NOMO-1 (cell line): ENCODE measurements at regions not wholly inside any gene's neighbourhood (a gene's known extent, or its start where the extent isn't known, plus 50 kb on each side); places are given as distances from the start of the nearest gene placed in this dataset.
A peak's percentile ranks its signal among the peaks of the same experiment; 100 is the strongest.

Experiments used
- DNase-seq, 2 experiments: peaks; one replicate each; lab custom pipeline; 2025; ENCODE audit not compliant: unreplicated experiment in 2 of 2; lab: John Stamatoyannopoulos, UW

DNA sequence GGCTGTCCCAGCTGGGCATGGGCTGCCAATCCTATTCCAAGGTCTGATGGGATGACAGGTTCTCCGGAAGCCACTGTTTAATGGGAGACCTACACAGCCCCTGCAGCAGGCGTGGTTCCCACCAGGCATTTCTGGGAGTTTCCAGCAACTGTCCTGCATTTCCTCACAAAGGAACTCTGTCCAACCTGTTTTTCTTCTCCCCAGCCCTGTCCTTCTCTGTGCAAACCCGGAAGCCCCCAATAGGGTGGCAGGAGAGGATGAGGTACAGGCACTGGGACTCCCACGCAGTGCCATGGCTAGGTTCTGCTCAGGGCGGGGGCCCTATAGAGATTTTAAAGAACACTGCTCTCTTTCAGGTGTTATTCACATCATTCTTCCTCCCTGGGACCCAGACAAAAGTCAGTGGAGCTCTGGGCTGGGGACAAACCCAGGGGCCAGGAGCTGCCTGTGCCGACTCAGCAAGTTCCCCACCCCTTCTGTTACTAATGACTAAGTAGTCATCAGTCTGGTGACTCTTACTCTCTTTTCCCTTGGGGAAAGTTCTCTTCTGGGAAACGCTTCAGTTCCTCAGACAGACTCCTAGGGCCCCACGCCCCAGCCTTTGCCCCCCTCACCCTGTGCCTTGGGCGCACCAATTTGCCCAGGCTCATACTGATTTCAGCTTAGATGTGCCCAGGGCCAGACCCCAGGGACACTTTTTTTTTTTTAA, 97.7 kb downstream of the CD47 start:
- no peak for DNase-seq

DNA sequence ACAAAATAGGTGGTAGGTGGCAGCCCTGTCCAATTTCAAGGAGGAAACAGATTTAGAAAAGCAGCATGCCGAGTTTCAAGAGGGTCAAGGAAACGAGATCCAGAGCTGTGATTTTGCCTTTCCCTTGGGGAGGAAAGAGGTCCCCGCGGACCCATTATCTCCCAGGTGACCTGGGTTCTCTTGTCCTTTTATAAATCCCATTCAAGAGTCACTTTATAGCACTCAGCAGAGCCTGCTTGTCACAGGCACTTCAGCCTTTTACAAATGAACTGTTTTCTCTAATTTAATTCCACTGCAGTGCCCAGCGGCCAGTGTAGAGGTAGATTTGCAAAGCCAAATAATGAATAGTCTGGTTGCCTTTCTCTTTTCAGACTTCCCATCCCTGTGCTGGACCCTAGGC, 99.9 kb downstream of the CD47 start:
- DNase-seq: no peak

DNA sequence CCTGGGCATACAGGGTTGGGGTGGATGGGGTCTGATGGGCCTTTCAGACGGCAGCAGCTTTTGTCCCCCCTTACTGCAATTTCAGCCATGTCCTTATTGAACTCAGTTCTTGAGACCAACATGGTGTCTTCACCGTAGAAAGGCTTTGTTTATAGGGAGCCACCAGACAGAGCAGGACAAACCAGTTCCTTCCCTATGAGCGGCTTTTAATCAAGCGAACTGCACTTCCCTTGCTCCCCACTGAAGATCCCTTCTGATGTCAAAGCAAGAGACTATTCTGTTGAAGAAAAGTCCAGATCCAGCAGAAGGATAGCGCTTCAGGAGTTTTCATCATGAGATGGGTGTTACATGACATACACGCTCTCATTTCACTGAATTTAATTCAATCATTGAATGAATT, 100.4 kb downstream of the CD47 start:
- no peak for DNase-seq

DNA sequence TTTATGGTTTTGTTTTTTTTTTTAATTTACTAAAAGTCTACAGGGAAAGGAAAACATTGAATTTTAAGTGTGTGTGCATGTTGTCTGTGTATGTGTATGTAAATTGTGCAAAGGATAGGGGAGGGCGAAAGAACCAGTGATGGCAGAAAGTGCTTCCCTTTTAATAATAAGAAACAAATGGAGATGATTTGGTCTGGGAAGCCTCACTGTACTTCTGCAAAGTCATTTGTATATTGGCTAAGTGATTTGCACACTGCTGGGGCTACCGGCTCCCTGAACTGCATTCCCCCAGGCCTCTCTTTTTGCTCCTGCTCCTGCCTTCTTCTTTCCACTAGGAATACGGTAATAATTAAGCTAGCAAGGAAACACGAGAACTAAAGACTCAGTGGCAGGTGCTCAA, 101.2 kb downstream of the CD47 start:
- DNase-seq: peak; percentile 19 to 65

DNA sequence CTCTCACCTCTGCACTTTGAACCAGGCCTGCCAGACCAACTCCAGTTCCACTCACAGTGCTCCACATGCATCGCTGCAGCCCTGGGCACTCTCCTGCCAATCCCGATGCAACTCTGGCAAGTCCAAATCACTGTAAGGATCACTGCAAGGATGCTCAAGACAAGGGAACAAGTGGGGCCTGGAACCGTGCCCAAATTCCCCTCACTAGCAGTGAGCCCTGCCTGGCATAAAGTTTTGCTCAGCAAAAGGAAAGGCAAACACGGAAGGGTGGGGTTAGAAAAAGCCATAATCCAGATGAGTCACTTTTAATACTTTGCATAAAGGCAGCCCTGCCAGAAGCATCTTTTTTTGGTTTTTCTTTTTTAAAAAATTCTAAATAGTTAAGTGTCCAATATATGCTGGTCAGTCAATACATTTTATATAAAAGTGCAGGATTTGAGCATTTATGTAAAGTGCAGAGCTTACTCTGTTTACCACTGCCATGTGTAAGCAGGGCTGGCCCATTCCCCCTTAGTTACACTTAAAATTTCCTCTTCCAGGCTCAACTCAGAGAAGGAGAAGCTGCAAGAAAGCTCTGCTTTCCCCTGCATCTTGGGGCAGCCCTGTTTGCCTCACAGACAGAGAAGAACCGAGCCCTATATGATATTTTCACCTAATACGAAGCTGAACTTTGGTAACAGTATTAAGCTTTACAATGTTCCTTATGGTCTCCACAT, 102.2 kb downstream of the CD47 start:
- peak; percentile 52 to 68 for DNase-seq

DNA sequence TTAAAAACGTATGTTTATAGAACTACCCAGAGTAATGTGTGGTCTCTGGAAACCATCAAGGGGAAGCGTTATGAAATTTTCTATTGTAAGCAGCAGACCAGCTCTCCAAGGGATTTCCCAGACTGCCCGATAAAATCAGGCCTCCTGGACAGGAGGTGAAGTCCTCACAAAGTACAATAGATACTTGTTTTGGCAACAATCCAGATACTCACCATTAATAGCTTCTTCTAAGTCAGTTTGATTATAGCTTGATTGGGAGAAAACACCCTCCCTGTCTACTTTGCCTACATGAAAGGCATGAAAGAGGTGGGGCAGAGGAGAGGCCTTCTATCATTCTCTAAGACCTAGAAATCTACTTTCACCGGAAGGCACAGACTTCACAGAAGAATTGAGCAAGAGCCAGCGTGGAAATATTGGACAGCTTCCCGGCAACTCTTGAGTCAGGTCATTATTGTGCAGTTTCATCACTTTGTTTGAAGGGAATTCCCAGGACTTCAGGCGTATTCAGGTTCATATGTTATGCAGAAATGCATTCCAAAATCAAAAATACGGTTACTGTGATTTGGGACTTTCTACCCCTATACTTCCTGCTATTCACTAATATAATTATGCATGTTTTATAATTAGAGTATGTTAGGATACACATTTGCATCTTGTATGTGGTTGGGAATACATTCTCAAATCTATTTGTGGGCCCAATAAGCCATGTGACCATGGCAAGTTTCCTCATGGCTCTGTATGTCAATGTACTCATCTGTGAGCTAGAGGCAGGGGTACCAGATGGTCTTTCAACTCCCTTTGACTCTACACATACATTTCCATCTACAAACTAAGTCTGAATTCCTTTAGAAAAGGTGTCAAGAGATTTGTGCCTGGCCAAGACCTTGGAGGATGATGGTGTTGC, 103.5 kb downstream of the CD47 start:
- peak in 1 of 2 experiments; percentile 38 for DNase-seq

DNA sequence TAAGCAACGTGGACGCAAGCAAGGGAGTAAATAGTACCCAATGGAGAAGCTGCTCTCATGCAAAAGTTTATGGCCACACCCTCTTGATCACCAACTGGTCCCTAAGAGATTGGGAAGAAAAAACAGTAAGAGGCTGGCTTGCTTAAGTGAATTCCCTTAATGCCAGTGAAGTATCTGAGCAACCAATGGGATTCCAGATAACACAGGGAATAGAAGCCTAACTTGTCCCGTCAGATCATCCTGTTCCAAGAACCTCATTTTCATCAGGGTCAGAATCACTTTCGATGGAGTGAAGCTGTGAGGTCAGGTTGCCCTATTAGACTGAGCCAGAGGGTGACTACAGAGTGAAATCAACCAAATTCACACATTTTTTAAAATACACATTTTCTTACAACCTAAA, 104.3 kb downstream of the CD47 start:
- no peak for DNase-seq

DNA sequence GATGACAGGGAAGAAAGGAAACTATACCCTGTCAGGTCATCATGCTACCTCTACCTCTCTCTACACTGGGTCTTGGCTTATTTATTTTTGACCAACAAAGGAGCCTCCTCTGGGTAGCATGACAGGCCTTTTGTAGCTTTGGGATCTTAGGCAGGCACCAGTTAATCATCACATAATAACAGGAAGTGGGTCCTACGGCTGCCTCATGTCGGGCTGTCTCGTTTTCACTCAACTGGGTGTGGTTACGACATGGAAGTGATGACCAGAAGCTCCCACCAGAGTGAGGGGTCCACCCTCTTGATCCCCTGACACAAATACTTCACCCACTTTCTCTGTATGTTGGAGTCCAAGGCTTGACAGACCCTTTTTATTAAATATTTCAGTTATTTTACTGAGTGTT, 105.3 kb downstream of the CD47 start:
- DNase-seq: peak; percentile 73 to 86

DNA sequence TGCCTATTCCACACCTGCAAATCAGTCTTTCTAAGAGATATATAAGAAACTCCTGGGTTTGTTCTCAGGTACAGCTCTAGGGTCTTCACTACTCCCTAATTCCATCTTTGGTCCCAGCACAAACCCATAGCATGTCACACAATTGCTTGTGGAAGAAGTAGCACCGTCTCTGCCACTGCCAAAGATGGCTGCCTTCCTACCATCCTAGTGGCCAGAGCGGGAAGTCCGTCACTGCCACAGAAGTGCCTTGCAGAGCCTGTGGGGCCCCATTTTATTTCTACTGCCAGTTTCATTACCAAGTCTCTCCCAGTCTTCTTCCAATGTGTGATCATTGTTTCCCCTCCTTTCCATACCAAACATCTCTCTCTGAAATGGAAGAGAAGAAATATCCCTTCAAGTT, 107.6 kb downstream of the CD47 start:
- DNase-seq: no peak

DNA sequence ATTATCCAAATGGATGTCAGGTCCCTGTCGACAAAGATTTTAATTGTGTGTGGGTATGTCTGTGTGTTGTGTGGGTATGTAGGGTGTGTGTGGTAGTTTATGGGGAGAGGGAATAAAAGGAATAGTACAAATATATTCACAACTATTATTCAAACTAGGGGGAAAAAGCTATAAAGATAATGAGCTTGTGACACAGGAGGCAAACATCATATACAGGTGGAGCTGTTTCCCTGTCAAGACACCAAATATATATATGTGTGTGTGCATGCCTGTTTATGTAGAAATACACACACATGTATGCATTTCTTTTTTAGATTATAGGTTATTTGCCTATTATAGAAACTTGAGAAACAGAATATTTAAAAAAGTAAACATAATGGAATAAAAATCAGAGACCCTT, 108.7 kb downstream of the CD47 start:
- DNase-seq: no peak

DNA sequence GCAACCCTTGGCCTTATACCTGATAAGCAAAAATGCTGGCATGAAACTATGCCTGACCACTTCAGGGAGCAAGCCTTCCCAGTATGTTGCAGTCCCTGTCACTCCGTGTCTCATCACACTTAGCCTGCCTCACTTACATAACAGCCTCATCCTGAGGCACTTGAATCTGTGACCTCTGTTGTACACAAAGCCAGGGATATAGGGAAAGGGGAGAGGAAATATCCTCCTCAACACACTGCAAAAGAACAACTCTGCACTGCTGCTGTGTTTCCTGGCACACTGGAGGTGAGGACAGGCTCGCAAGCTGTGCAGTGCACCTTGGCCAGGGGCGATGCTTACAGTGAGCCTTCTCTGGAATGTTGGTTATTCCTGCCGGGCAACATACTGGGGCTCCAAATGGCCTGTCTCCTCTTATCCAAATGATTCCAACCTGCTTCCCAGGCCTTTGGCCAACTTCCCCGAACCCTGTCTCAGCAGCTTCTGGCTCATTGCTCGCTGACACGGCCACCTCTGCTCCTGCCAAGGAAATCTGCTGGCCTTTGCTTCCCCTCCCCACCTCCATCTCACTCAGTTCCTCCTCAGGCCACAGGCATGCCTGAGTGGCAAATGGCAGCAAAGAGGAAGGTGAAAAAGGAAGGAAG, 109.2 kb downstream of the CD47 start:
- DNase-seq: peak in 1 of 2 experiments; percentile 45

DNA sequence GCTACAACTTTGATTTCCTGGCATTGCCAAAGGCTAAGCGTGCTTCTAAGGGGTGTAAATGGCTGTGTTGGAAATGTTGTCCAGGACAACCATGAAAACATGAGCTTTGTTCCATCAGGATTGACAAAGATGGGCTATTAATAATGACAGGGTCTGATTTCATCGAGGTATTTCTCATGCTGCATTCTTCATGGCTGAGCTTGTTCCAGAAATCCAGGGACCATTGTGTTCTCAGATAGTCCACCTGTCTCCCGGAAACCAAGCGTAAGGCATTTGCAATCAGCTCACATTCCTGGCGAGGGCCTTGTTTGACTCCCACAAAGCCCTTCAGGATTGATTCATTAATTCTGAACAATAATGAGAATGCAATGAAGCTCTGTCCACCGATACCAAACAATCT, 111.3 kb downstream of the CD47 start:
- no peak for DNase-seq

DNA sequence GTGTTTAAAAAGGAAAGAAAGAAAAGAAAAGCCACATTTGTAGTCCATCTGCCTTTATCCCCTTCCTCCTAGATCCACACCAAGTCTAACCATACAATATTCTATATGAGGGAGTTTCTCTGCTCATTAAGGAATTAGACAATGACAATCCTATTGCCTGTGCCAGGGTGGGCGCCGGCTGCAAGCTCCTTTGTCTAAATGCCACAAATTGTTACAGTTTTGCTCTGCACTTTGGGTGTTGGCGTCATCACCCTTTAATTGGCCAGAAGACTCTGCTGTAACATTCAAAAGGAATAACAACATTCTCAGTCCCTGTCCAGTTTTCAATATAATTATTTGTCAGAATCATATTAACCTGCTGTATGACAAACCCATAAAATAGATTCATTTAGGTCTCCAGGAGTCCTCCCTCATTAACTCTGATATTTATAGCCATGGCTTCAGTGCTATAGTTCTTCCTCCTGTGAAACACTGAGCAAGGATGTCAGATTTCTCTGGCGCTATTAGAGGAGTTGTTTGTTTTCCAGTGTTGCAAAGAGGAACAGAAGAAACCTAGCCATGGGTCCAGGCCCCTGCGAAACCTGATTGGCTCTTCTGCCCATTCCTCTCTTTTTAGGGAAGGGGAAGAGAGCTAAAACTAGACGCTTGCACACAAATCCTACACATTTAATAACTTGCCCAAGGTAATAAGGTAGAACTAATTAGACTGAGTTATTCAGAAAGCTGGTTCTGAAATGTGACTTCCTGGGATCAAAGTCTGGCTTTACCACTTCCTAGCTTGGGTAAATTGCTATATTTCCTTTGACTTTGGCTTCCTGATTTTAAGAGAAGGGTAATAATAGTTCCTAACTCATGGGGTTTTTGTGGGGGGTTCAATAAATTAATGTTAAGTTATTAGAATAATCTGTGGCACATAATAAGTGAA, 112.4 kb downstream of the CD47 start:
- DNase-seq: peak in 1 of 2 experiments; percentile 34

DNA sequence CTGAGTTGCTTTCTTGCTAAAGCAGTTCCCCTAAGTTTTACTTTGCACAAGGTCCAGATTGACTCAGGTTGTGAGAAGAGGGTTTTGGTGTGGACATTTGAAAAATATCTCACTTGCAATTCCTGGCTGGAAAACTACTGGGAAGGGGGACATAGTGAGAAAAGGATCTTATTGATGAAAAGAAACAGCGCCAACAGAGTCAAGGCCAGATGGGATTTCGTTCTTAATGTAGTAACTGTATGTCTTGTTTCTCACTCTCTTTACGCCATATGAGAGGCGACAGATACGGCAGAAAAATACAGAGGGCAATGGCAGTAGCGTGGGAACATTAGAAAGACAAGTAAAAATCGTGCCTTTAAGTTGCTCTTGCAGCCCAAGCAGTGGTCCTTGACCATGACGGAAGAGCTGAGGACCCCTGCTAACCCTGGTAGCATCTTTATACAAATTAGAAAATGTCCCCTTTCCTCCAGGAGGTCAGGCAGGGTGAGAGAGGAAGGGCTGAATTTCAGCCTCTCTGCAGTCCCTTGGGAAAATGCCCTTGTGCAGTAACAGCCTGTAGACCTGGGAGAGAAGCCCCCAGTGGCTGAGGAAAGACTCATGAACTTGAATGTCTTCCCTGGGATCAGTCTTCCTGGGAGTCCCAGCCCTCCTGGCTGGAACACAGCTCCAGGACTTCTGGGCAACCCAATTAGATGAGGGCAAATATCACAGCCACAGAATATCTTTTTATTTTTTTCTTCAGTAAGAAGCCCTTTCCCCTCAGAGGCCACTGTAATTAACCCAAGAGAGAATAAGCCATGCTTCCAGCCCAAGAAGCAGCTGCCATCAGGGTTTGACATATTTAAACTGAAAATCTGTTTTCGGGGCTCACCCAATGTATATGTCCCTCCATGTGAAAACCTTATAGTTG, 113.4 kb downstream of the CD47 start:
- no peak for DNase-seq

DNA sequence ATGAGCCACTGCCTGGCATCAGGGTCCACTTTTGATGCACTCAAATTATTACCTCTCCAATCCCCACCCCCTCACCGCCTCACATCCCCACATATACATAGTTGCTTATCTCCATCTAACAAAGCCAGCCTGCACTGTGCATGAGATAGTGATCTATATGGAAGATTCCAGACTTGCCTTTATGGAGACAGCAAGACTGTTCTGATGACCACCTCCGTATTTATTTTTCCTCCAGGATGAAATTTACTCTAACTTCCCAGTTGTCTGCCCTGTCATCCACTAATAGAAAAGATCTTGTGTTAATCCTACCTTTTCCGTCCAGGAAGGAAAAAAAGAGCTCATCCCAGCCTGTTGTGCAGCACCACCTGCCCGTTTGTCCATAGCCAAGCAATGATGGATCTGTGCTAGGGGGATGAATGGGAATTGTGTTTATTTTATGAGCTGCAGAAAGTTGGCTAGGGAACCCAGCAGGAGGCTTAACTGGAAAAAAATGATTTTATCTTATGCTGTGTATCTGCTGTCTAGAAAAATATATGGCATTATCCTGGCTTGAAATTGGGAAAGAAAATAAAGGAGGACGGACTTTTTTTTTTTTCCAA, 114.5 kb downstream of the CD47 start:
- DNase-seq: no peak

DNA sequence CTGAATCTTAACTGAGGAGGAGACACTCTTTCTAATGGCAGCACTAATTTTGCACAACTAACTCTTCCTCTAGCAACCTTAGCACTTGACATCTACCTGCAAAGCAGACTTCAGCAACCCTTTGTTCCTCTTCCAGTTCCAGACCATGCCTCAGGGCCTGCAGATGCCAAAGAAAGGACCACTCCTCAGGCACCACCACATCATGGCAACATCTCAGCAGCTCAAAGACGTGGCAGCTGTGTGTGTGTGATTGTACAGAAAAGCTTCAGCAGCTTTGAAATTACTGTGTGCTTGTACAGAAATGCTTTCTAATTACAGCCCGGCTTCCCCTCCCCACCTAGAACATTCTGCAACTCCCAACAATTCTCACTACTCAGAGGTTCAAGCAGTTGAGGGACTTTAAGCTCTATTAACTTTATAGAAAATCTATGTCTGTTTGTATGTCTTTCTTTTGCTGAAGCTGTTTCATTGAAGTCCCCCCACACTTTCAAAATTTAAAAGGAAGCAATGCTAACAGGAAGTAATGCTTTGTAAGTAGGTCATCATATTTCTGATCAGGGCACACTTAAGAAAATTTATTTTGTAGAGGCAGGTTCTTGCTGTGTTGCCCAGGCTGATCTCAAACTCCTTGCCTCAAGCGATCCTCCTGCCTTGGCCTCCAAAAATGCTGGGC, 115.2 kb downstream of the CD47 start:
- DNase-seq: no peak

DNA sequence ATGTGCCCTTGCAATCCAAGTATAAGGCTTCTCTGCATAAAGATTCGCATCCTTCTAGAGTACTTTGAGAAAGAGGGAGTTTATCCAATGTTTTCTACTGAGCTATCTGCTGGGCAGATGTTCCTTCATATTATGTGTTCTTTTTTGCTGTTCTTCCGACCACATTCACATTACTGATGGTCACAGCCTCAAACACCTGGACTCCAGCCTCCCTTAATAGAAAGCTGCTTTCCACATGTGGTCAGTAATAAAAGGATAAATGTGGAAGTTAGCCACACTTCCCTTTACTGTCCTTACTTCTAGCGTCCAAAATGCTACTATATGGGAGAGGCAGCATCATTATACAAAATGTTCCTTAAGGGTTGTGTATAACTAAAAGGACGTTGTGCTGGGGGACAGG, 116.9 kb downstream of the CD47 start:
- DNase-seq: no peak

DNA sequence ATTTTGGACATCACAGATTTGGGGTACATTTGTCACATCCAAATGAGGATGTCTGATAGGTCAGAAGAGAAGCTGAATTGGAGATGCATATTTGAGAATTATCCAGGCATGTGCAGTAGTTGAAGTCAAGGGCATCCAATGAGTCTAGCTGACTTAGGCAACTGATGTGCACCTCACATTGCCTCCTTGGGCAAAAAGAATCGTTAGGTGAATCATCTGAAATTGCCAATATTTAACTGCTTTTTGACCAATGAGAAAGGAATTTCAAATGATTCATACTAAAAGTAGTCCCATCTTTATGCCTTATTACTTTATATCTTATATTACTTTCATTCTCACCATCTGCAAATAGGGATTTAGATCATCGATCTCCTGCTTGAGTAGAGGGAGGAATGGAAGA, 117.7 kb downstream of the CD47 start:
- DNase-seq: no peak
